ENCODE measurements at regions not wholly inside any gene's neighbourhood (a gene's known extent, or its start where the extent isn't known, plus 50 kb on each side); places are given as distances from the start of the nearest gene placed in this dataset.

DNA sequence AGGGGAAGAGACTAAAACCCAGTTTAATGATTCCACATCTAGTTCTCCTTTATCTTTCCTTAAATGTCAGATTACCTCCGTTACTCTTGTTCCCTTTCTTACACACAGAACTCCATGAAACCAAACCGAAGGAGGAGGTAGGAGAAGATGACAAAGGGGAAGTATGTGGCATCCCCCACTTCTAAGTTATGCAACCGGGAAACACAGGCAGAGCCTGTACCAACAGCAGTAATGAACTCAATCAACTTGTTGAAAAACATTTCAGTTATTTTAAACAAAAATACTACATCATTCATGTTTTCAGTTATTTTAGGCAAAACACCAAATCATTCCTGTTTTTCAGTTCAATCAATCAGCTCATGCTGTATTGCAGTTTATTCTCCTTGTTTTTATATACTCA is 101.8 kb downstream of the PCSK1 start:
- TF ChIP-seq CTCF (IDR thresholded peaks at IDR 0.05) (no peak), POLR2A (IDR thresholded peaks at IDR 0.05) (no peak)

Measured in lower leg skin (tissue), 3 donors.